Prostate gland (tissue), 2 donors: ENCODE measurements at regions not wholly inside any gene's neighbourhood (a gene's known extent, or its start where the extent isn't known, plus 50 kb on each side); places are given as distances from the start of the nearest gene placed in this dataset.

Source experiments
- CTCF ChIP-seq, 4 experiments: fragments of 200-600 bp in 2 of 4; fragments of 450-650 bp in 2 of 4; sonication (generic) in 2 of 4; IDR thresholded peaks; 1 replicate in 3 of 4; 2 replicates in 1 of 4; pipeline ENCODE4 v1.5.1; 2016 to 2019; ENCODE audit warnings: antibody characterized with exemption in 4 of 4, mild to moderate bottlenecking in 2 of 4, moderate library complexity in 2 of 4
- POLR2A ChIP-seq: fragments of 450-650 bp; IDR thresholded peaks from one replicate; pipeline ENCODE4 v1.6.1; 2016; ENCODE audit warnings: antibody characterized with exemption, mild to moderate bottlenecking

DNA sequence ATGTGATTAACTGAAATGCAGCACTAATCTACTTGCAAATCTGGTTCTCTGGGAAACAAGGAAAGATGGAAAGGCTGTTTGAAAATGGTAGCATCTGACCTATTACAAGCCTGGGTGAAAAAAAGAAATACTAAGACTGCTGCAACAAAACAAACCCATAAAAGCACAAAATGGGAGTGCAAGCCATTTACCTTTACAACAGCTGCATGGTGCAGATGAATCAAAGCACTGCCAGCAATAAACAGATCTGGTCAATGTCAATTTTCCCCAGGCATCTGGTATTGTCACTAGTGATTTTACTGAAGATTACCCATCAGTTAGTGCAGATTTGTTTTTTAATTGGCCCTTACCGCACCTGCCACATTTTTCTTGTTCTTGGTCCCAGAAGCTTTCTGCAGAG lies 1341.7 kb downstream of the PLA2G4A start:
- TF ChIP-seq CTCF (IDR thresholded peaks at IDR 0.05) (no peak), POLR2A (no peak)
